Caki2 (cell line): ENCODE measurements at regions not wholly inside any gene's neighbourhood (a gene's known extent, or its start where the extent isn't known, plus 50 kb on each side); places are given as distances from the start of the nearest gene placed in this dataset.
"Not testable (repeated sequence)": the region's sequence is repeated elsewhere in the genome, so short reads cannot be mapped to it uniquely, and the experiment has no call there.

ENCODE experiments used
- DNase-seq: peaks from one replicate; pipeline ENCODE4 v3.0.0-alpha.2; 2015; ENCODE audit warnings: low read depth
- in situ Hi-C: cut with HindIII; loops from 2 replicates; pipeline ENCODE4 v1.10.0; 2016; ENCODE audit warnings: low sequenced_read_pairs, low pct_unique_long_range_greater_than_20kb, mixed read lengths

DNA sequence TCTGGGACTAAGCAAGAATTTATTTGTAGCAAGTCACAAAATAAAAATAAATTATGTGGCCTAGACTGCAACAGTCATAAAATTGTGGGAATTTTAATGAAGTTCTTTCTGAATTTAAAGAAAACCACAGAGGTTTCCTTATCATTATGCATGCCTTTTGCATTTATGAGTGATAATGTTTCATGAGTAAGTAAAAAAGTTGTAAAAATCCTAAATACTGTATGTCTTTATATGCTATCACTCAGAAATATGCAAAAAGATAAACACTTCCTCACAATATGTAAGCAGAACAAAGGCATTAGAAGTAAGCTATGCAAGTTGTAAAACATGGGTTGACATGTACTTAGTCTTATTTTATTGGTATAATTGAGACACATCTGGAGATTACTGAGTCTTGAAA is 239.4 kb upstream of the PDE3A start:
- DNase-seq: no peak
- in situ Hi-C loops: no loop called here

DNA sequence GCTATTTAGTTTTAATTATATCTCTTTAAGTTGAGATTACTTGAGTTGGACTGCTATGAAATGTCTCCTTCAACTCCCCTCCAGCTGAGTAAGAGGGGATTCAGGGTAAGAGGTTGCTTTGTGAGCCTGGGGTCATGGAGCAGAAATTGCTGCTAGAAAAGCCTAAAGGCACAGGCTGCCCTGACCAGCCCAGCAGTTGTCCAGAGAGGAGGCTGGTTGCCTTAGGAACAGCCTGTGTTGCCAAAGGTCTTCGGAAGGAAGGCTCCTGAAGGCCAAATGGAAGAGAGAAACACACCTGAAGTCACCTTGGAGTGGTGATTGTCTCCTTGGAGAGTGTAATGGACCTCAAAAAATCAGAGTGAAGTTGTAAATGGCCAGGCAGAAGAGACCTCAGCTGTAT is 235.5 kb upstream of the PDE3A start:
- in situ Hi-C loops: no loop called here
- DNase-seq: no peak

DNA sequence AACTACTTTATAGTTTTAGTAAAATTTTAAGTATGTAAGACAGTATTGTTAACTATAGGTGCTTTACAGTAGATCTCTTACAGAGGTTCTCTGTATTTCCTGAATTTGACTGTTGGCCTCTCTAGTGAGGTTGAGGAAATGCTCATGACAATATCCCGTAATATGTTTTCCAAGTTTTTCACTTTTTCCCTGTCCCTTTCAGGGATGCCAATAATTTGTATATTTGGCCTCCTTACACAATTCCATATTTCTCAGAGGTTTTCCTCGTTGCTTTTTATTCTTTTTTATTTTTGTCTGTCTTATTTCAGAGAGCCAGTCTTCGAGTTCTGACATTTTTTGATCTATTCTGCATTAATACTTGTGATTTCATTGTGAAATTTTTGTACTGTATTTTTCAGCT is 233.7 kb upstream of the PDE3A start:
- in situ Hi-C loops: no loop called here
- no peak for DNase-seq

DNA sequence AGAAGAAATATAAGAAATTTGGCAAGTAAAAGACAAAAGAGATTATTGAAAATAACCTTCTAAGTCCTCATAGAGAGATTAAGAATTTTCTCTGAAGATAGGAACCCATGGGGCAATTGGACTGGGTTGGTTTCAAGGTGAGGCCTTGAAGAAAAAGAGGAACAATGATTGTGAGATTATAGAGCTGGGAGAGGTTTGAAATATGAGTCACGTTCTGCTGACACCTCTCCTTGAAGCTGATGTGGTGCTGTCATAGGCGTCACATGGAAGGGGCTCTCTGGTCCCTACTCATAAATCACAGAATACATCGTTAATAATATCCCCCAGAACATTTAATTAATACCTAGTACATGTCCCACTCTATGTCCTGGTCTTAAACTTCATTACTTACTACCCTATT is 227.6 kb upstream of the PDE3A start:
- DNase-seq: no peak
- in situ Hi-C loops: no loop called here

DNA sequence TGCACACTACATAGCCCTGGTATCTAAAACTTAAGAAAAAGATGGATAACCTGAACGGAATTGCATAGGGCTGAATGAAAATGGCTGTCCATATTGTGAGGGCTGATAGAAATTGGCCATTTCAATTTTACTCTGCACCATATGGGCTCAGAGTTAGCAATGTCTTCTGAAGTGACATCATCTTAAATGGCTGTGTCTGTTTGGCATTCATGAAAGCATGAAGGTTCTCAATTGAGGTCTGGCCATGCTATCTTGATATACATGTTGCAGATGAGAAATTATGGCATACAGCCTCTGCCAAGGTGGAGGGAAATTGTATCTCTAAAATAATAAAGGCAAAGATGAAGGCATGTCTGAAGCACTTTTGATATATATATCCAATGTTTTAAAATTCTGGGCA is 226.0 kb upstream of the PDE3A start:
- DNase-seq: no peak
- in situ Hi-C loops: no loop called here

DNA sequence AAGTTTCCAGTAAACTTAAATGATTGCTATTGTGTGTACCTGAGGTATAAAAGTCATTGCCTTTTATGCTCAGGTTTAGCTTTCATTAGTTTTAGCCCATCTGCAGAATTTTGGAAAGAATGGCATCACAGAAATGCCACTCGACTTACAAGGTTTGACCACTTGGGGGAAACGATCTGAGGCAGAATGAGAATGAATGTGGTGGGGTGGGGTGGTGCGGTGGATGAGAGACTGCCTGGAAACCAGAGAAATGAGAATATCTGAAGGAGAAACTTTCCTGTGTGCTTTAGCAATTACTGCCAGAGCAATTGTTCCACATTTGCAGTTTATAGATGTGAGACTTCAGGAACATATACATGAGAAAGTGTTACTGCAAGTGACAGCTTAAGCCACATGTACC is 225.4 kb upstream of the PDE3A start:
- in situ Hi-C loops: no loop called here
- no peak for DNase-seq

DNA sequence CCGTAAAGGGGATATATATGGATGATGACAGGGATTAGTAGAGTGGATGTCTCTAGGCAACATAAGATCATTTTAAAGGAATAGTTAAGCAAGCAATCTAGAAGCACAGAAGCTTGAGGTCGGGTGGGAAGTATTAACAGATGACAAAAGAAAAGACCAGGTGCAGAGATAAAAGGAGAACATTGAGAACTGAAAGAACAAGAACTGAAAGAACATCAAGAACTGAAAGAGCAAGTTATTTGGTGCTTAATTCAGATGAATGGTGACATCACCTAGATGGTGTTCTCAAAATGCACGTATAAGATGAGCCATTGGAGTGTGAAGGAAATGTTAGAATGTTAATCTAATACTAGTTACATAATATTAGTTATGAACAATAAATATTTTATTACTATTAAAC is 224.0 kb upstream of the PDE3A start:
- no peak for DNase-seq
- in situ Hi-C loops: no loop called here

DNA sequence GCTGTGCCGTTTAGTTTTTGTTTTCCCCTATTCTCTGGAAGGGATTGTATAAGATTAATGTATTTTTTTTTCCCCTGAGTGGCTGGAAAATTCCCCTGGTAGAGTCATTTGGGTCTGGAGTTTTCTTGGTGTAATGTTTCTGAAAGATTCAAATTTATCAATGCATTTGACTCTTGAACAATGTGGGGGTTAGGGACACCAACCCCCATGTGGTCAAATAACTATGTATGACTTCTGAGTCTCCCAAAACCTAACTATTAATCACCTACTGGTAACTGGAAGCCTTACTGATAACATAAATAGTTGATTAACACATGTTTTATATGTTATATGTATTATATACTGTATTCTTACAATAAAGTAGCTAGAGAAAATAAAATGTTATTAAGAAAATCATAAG is 220.1 kb upstream of the PDE3A start:
- in situ Hi-C loops: no loop called here

DNA sequence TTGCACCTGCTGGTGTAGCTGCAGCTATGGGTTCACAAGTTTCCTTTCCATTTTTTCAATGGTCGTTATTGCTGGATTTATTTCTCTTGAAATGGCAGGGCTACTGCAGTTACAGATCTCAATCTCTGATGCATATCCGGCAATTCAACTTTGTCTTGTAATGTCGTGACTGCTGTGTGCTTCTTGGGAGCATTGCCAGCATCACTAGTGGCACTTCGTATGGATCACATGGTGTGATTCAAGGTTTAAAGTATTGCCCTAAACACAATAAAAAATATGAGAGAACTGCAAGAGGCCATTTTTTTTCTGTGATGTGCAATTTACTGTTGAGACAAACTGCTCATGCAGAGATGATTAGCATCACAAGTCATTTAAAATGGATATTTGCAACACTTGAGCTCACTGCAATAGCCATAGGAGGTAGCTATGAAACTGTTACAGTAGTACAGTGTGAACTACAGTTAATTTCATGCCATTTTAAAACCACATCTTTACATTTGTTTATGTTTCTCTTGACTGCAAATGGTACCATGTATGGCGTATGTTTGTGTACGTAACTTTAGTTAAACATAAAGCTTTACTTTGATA is 217.4 kb upstream of the PDE3A start:
- DNase-seq: no peak
- in situ Hi-C loops: no loop called here

More for the DNA sequence above, 220.1 kb upstream of the PDE3A start:
- DNase-seq: no peak

DNA sequence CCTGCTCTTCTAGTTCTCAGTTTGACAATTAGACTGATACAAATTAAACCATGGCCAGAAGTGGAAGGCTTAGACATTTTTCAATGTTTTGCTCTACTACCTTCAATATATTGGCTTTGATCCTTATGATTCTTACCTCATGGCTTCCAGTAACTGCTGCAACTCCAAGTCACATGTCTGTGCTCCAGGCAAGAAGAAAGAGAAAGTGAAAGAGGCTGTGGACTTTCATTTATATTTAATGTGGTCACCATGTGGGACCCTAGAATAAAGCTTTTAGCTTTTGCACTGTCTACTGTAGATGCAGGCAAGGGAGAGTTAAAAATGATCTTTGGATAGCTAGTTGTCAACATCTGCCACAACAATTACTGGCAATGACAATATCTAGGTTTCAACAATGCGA is 214.3 kb upstream of the PDE3A start:
- in situ Hi-C loops: no loop called here
- no peak for DNase-seq

DNA sequence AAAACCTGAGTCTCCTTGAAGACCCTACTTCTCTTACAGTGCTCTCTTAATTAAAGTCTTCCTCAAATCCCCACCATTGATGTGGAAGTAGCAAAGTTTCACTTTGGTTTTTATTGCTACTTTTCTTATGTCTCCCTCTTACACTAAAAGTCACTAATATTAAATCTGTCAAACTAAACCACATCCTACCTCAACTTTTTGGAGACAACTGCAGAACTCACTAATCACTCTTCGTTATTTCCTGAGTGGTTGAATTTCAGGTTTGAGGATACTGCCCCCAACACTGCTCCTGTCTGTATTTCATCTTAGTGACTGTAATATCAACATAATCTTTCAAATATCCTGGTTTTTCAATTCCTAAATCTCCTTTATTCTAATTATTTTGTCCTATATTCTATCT is 213.0 kb upstream of the PDE3A start:
- in situ Hi-C loops: no loop called here
- no peak for DNase-seq

DNA sequence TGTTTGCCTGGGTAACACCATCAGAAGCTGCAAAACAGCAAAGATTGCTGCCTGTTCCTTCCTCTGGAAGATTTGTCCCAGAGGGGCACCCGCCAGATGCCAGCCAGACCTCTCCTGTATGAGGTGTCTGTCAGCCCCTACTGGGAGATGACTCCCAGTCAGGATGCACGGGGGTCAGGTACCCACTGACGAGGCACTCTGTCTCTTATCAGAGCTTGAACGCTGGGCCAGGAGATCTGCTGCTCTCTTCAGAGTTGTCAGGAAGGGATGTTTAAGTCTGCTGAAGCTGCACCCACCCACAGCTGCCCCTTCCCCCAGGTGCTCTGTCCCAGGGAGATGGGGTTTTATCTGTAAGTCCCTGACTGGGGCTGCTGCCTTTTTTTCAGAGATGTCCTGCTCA is 207.4 kb upstream of the PDE3A start:
- DNase-seq, in situ Hi-C loops: not testable (repeated sequence)

DNA sequence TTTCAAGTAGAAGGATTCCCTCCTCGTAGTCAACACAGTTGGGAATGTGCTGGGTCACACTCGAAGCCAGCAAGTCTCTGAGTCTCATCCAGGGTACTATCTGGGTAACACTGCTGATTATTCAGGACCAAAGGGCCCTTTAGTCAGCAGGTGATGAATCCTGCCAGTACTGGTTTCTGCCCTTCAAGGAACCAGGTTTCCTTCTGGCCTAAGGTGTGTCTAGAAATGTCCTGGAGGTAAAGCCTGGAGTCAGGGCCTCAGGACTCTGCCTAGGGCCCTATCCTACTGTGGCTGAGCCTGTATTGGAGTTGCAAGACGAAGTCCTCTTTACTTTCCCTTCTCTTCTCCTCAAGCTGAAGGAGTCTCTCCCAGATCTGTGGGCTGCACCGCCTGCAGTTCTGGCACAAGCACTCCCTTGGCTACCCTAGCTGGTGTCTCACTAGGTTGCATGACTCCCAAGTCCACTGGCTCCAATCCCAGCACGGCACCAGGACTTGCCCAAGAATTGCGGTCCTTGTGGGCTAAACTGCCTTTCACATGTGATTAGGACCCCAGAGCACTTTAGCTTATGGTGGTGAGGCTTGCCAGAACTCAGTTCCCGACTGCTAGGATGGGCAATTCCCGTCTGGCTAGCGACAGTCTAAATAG is 193.7 kb upstream of the PDE3A start:
- DNase-seq: no peak

DNA sequence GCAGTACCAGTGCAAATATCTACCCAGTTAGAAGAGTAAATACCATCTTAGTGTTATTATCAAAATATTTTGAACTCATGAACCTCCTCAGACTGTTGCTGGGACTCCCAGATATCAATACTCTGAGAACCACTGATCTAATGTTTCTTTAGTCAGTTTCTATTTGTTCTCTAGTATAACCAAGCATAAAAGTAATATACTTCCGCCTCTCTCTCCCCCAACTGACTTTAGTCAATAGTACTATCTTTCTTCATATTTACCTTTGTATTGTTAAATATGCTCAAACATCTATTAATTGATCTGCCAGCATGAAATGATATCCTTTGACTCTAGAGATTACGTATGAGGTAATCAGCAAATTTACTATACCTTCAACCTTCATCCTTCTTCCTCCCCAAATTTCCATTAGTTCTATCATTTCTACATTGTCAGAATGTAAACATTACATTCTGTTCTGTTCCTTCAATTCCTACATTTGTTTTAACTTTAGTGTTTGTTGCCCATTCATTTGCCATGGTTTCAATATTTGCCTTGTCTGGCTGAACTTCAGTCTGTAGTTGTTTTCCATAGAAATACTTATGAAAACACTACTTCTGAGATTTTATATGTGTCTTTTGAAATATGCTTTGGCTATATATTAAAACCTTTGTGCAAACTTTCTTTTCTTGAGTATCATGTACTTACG is 192.5 kb upstream of the PDE3A start:
- in situ Hi-C loops: no loop called here
- DNase-seq: no peak

More for the DNA sequence above, 193.7 kb upstream of the PDE3A start:
- in situ Hi-C loops: no loop called here

DNA sequence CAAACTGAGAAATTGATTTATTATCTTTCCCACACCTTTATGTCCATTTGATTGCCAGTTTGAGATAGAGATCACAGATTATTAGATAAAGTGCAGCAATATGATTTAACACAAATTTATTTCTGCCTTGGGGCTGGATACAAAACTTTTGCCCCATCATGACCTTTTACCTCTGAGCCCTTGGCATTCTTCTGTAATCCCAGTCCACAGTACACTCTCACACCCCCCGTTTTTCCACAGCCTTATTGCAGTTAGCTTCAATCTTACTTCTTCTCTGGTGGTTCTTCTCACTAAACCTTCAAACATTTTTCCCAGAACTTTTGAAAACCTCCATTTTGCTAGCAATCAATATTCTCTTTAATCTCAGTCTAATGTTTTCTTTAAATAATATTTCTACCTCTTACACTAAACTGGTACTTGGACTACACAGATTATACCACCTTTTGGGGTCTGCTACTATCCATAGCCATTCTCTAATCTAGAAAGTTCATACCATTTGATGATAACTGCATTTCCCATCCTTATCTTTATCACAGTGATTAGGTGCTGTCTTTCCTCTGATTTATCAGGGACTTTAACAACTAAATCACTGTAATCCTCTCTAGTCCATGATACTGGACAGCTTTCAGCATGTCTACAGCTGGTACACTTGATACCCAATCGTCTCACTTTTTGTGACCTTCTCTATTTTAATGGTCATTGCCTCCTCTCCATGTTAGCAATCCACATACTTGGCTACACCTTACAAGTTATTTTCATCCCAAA is 186.7 kb upstream of the PDE3A start:
- in situ Hi-C loops: no loop called here

DNA sequence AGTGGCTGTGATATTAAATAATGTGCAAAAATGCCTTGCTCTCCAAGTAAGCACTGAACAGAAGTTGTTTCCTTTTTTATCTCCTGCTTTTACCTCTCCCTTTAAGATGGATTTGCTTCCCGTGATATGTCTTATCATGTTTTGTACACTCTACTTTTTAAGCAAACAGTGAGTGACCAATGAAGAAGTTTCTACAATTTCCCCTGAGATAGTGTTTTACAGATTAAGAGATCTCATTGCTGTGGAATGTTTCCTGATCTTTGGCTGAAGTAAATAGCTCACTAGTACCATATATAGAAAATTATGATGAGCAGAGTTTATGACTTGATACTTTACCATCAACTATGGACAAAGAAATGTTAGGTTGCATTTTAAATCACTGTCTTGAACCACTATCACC is 184.8 kb upstream of the PDE3A start:
- in situ Hi-C loops: no loop called here
- no peak for DNase-seq

More for the DNA sequence above, 186.7 kb upstream of the PDE3A start:
- no peak for DNase-seq

DNA sequence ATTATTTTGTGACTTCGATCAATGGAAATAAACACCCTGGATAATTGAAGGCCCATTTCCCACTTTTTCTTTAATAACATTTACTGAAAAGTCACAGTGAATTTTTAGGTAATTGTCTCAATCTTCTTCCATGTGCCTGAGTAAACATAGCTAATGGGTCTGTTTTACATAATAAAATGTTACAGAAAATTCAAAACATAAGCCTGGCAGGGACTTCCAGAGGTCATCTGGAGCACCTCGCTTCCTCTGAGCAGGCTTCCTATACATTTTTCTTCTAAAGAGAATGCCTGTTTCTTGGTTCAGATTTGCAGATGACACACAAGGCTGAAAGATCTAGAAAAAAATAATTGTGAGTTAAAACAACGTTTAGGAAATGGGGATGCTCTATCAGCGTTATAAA is 183.8 kb upstream of the PDE3A start:
- in situ Hi-C loops: no loop called here

DNA sequence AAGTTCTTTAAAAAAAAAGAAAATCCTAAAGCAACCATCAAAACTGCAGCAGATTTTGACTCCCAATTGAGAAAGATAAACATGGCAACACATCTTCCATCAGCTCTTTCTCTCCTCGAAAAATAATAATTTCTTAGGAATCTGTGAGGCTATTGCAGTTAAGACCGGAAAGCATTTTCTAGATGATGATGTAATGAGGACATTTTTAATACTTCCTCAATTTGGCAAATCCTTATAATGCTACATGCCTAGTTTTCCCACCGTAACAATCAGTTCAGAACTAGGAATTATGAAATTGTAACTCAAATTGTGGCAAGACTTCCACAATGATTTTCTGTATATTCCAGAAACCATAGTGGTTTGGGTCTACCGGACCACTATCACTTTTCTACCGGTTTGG is 180.9 kb upstream of the PDE3A start:
- DNase-seq: no peak
- in situ Hi-C loops: no loop called here

More for the DNA sequence above, 183.8 kb upstream of the PDE3A start:
- no peak for DNase-seq
